ENCODE measurements at regions not wholly inside any gene's neighbourhood (a gene's known extent, or its start where the extent isn't known, plus 50 kb on each side); places are given as distances from the start of the nearest gene placed in this dataset.

GRCh38 chr12:16136219-16136988, 141.1 kb downstream of the SLC15A5 start:
- no peak overlapping the region for H3K4me3 ChIP-seq (ENCODE audit: low read length, poor library complexity, severe bottlenecking)
- no peaks in the 10 kb centered on the region for H3K4me1 ChIP-seq (ENCODE audit: insufficient read depth, low read length, poor library complexity, severe bottlenecking)
- no peaks in the 10 kb centered on the region for H4K20me1 ChIP-seq (ENCODE audit: insufficient read depth, low read length, poor library complexity, severe bottlenecking)
- H2AFZ ChIP-seq (ENCODE audit: low read length) = no peak overlapping the region
- no peak overlapping the region for H3K4me2 ChIP-seq (ENCODE audit: low read depth, low read length, poor library complexity, severe bottlenecking)
- no peaks in the 10 kb centered on the region for H3K36me3 ChIP-seq (ENCODE audit: insufficient read depth, low read length)
- H3K27me3 ChIP-seq (ENCODE audit: insufficient read depth, low read length, poor library complexity, severe bottlenecking) = no peaks in the 10 kb centered on the region
- H3K9me3 ChIP-seq (ENCODE audit: insufficient read depth, low read depth, low read length) = no peaks in the 10 kb centered on the region
- no peaks in the 10 kb centered on the region for H3F3A ChIP-seq (ENCODE audit: low read depth)
- H3K79me2 ChIP-seq (ENCODE audit: insufficient read depth, low read length) = no peaks in the 10 kb centered on the region
- no peak overlapping the region for H3K9ac ChIP-seq (ENCODE audit: low read depth, low read length, poor library complexity, severe bottlenecking)
- TF ChIP-seq CTCF (conservative IDR thresholded peaks at IDR 0.05; ENCODE audit: low read length) (no peak), EZH2phosphoT487 (IDR thresholded peaks at IDR 0.05; ENCODE audit: borderline replicate concordance) (no peak)
- no peaks in the 10 kb centered on the region for H3K9me2 ChIP-seq (replicated peaks; ENCODE audit: low read depth, low read length)

- Histone ChIP-seq H3K4me2 (ENCODE audit: low read depth, low read length, poor library complexity, severe bottlenecking) (no peak overlapping the region), H3K9ac (ENCODE audit: low read depth, low read length, poor library complexity, severe bottlenecking) (no peak overlapping the region), H3K4me1 (ENCODE audit: insufficient read depth, low read length, poor library complexity, severe bottlenecking) (no peaks in the 10 kb centered on the region), H3K9me2 (replicated peaks; ENCODE audit: low read depth, low read length) (no peaks in the 10 kb centered on the region), H3F3A (ENCODE audit: low read depth) (no peaks in the 10 kb centered on the region), H2AFZ (ENCODE audit: low read length) (no peak overlapping the region), H3K79me2 (ENCODE audit: insufficient read depth, low read length) (no peaks in the 10 kb centered on the region), H3K36me3 (ENCODE audit: insufficient read depth, low read length) (no peaks in the 10 kb centered on the region), H3K9me3 (ENCODE audit: insufficient read depth, low read depth, low read length) (no peaks in the 10 kb centered on the region), H3K4me3 (ENCODE audit: low read length, poor library complexity, severe bottlenecking) (no peak overlapping the region), H4K20me1 (ENCODE audit: insufficient read depth, low read length, poor library complexity, severe bottlenecking) (no peaks in the 10 kb centered on the region), H3K27me3 (ENCODE audit: insufficient read depth, low read length, poor library complexity, severe bottlenecking) (no peaks in the 10 kb centered on the region)
- no peak for TF ChIP-seq EZH2phosphoT487 (IDR thresholded peaks at IDR 0.05; ENCODE audit: borderline replicate concordance)
- TF ChIP-seq CTCF (conservative IDR thresholded peaks at IDR 0.05; ENCODE audit: low read length) = no peak
Measured at GRCh38 chr12:16135323-16135722, 142.2 kb downstream of the SLC15A5 start.

- Histone ChIP-seq H3K4me2 (ENCODE audit: low read depth, low read length, poor library complexity, severe bottlenecking) (no peak overlapping the region), H3K4me3 (ENCODE audit: low read length, poor library complexity, severe bottlenecking) (no peak overlapping the region), H3K27me3 (ENCODE audit: insufficient read depth, low read length, poor library complexity, severe bottlenecking) (no peaks in the 10 kb centered on the region), H3K9ac (ENCODE audit: low read depth, low read length, poor library complexity, severe bottlenecking) (no peak overlapping the region), H3K9me3 (ENCODE audit: insufficient read depth, low read depth, low read length) (no peaks in the 10 kb centered on the region), H3F3A (ENCODE audit: low read depth) (no peaks in the 10 kb centered on the region), H3K79me2 (ENCODE audit: insufficient read depth, low read length) (no peaks in the 10 kb centered on the region), H3K36me3 (ENCODE audit: insufficient read depth, low read length) (no peaks in the 10 kb centered on the region), H2AFZ (ENCODE audit: low read length) (no peak overlapping the region), H4K20me1 (ENCODE audit: insufficient read depth, low read length, poor library complexity, severe bottlenecking) (no peaks in the 10 kb centered on the region), H3K9me2 (replicated peaks; ENCODE audit: low read depth, low read length) (no peaks in the 10 kb centered on the region), H3K4me1 (ENCODE audit: insufficient read depth, low read length, poor library complexity, severe bottlenecking) (no peaks in the 10 kb centered on the region)
- TF ChIP-seq CTCF (conservative IDR thresholded peaks at IDR 0.05; ENCODE audit: low read length) (no peak), EZH2phosphoT487 (IDR thresholded peaks at IDR 0.05; ENCODE audit: borderline replicate concordance) (no peak)
Measured at GRCh38 chr12:16130343-16130742, 147.1 kb downstream of the SLC15A5 start.
